ENCODE measurements at regions not wholly inside any gene's neighbourhood (a gene's known extent, or its start where the extent isn't known, plus 50 kb on each side); places are given as distances from the start of the nearest gene placed in this dataset.

DNA sequence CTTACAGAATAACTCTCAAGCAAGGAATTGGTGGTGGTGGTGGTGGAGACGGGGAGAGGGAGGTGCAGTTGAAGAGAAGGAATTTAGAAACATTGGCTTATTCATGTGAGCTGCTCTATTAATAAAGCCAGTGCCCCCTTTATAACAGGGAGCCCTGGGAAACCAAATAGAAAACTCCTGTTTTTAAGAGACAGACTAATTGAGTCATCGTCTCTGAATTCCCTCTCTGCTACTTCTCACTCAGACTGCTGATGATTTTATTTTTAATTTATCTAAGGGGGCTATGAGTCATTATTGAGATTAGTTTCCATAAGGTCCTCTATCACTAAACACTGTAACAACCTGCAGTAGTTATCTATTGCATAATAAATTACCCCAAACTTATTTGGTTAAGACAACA, 145.9 kb upstream of the GALNT15 start:
- no CpG with 5 or more reads among the region's 2 CpGs for WGBS (ENCODE audit: insufficient coverage)
- no peak overlapping the region for H3K4me3 ChIP-seq (ENCODE audit: low read depth, low read length)

GRCh38 chr3:16030342-16030741, 144.1 kb upstream of the GALNT15 start:
- H3K4me1 ChIP-seq (ENCODE audit: control insufficient read depth, insufficient read depth, low read length), result no peaks in the 10 kb centered on the region
- H3K4me3 ChIP-seq (ENCODE audit: low read depth, low read length), result no peak overlapping the region
- DNase-seq (ENCODE audit: low read depth in 4 of 6, low spot score in 6 of 6), result no peak
- no peaks in the 10 kb centered on the region for H3K27me3 ChIP-seq (ENCODE audit: control insufficient read depth, insufficient read depth, low read length)
- no peaks in the 10 kb centered on the region for H3K36me3 ChIP-seq (ENCODE audit: control insufficient read depth, insufficient read depth, low read length)
- WGBS (ENCODE audit: insufficient coverage), result 88% methylated on average over 2 of the region's 4 CpGs
- no peaks in the 10 kb centered on the region for H3K9me3 ChIP-seq (ENCODE audit: control insufficient read depth, insufficient read depth, low read length)
- H3K27ac ChIP-seq (ENCODE audit: low read depth, low read length), result no peak overlapping the region

More for the DNA sequence above, 145.9 kb upstream of the GALNT15 start:
- Histone ChIP-seq H3K27ac (ENCODE audit: low read depth, low read length) (no peak overlapping the region), H3K36me3 (ENCODE audit: control insufficient read depth, insufficient read depth, low read length) (no peaks in the 10 kb centered on the region), H3K4me1 (ENCODE audit: control insufficient read depth, insufficient read depth, low read length) (no peaks in the 10 kb centered on the region), H3K9me3 (ENCODE audit: control insufficient read depth, insufficient read depth, low read length) (no peaks in the 10 kb centered on the region), H3K27me3 (ENCODE audit: control insufficient read depth, insufficient read depth, low read length) (no peaks in the 10 kb centered on the region)
- peak in 1 of 6 donors; percentile 3 for DNase-seq (ENCODE audit: low read depth in 4 of 6, low spot score in 6 of 6)

DNA sequence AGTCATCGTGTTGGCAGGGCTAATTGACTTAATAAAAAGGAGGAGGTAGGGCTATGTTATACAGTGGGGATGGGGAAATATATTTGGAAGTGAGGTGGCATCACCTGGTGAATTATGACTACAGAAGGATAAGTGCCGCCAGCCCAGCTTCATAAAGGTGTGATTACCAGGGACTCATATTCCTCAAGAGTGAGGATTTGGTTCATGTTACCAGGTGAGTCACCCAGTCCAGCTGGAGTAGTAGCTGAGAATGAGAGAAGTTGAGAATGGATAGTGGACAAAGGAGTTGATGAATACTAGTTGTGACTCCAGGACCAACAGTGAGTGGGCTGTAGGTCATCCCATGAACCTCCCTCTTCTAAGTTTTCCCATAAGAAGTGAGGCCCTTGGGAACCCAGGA, 143.0 kb upstream of the GALNT15 start:
- no peaks in the 10 kb centered on the region for H3K4me1 ChIP-seq (ENCODE audit: control insufficient read depth, insufficient read depth, low read length)
- WGBS (ENCODE audit: insufficient coverage), result 100% methylated on average over 1 of the region's 2 CpGs
- no peaks in the 10 kb centered on the region for H3K36me3 ChIP-seq (ENCODE audit: control insufficient read depth, insufficient read depth, low read length)
- no peaks in the 10 kb centered on the region for H3K9me3 ChIP-seq (ENCODE audit: control insufficient read depth, insufficient read depth, low read length)
- DNase-seq (ENCODE audit: low read depth in 4 of 6, low spot score in 6 of 6), result no peak
- no peaks in the 10 kb centered on the region for H3K27me3 ChIP-seq (ENCODE audit: control insufficient read depth, insufficient read depth, low read length)
- no peak overlapping the region for H3K4me3 ChIP-seq (ENCODE audit: low read depth, low read length)
- H3K27ac ChIP-seq (ENCODE audit: low read depth, low read length), result no peak overlapping the region

- Histone ChIP-seq H3K4me1 (ENCODE audit: control insufficient read depth, insufficient read depth, low read length) (no peaks in the 10 kb centered on the region), H3K27ac (ENCODE audit: low read depth, low read length) (no peak overlapping the region), H3K4me3 (ENCODE audit: low read depth, low read length) (no peak overlapping the region), H3K9me3 (ENCODE audit: control insufficient read depth, insufficient read depth, low read length) (no peaks in the 10 kb centered on the region), H3K36me3 (ENCODE audit: control insufficient read depth, insufficient read depth, low read length) (no peaks in the 10 kb centered on the region), H3K27me3 (ENCODE audit: control insufficient read depth, insufficient read depth, low read length) (no peaks in the 10 kb centered on the region)
- DNase-seq (ENCODE audit: low read depth in 4 of 6, low spot score in 6 of 6), result no peak
- WGBS (ENCODE audit: insufficient coverage), result 100% methylated on average over 1 of the region's 3 CpGs
Observed at GRCh38 chr3:16033889-16034687, 140.4 kb upstream of the GALNT15 start.

GRCh38 chr3:16040991-16041390, 133.5 kb upstream of the GALNT15 start:
- 100% methylated on average over 1 of the region's 2 CpGs for WGBS (ENCODE audit: insufficient coverage)
- no peak overlapping the region for H3K27ac ChIP-seq (ENCODE audit: low read depth, low read length)

GRCh38 chr3:16048435-16049318, 125.8 kb upstream of the GALNT15 start:
- Histone ChIP-seq H3K27ac (ENCODE audit: low read depth, low read length) (no peak overlapping the region), H3K36me3 (ENCODE audit: control insufficient read depth, insufficient read depth, low read length) (no peaks in the 10 kb centered on the region), H3K27me3 (ENCODE audit: control insufficient read depth, insufficient read depth, low read length) (no peaks in the 10 kb centered on the region), H3K4me1 (ENCODE audit: control insufficient read depth, insufficient read depth, low read length) (no peaks in the 10 kb centered on the region), H3K9me3 (ENCODE audit: control insufficient read depth, insufficient read depth, low read length) (no peaks in the 10 kb centered on the region), H3K4me3 (ENCODE audit: low read depth, low read length) (no peak overlapping the region)
- DNase-seq (ENCODE audit: low read depth in 4 of 6, low spot score in 6 of 6), result peak in 3 of 6 donors; percentile 23 to 83 (median 69)
- 24% methylated on average over 3 of the region's 5 CpGs for WGBS (ENCODE audit: insufficient coverage)

More at GRCh38 chr3:16040991-16041390, 133.5 kb upstream of the GALNT15 start:
- H3K27me3 ChIP-seq (ENCODE audit: control insufficient read depth, insufficient read depth, low read length), result no peaks in the 10 kb centered on the region
- DNase-seq (ENCODE audit: low read depth in 4 of 6, low spot score in 6 of 6), result no peak
- H3K4me1 ChIP-seq (ENCODE audit: control insufficient read depth, insufficient read depth, low read length), result no peaks in the 10 kb centered on the region
- H3K36me3 ChIP-seq (ENCODE audit: control insufficient read depth, insufficient read depth, low read length), result no peaks in the 10 kb centered on the region
- no peak overlapping the region for H3K4me3 ChIP-seq (ENCODE audit: low read depth, low read length)
- H3K9me3 ChIP-seq (ENCODE audit: control insufficient read depth, insufficient read depth, low read length), result no peaks in the 10 kb centered on the region

DNA sequence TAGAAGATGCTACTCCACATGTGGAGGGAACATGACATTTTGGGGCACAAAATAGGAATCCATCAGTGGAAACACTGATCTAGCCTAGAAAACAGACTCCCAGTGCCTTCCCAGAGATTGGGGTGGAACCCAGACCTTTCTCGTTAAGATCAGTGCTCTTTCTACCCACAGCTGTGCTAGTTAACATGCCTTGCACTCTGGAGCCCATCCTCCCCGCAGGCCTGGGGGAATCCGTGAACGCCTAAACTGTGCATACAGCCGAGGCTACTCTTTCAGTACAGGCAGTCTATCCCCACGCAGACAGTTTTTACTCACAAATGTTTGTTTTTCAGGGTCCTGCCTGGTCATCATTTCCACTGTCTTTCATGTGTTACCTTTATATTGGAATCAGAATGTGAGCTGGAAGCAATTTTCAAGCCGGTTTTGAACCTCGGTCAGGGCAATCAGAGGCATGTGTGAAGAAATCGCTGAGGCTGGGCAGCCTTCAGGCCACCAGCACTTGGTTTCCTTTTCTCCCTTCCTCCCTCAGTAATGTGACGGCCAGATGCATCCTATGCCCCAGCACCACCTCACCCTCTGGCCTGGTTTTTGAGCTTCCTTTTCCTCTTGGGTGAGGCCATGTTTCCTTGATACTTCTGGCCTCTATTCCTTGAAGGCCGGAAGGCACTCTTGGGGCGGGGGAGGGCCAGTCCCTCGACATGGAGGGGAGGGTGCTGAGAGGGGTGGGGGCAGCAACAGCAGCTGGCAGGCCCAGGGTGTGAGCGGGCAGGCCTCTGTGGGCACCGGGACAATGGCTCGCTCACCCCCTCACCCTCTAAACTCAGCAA, 123.6 kb upstream of the GALNT15 start:
- H3K27me3 ChIP-seq (ENCODE audit: control insufficient read depth, insufficient read depth, low read length), result no peaks in the 10 kb centered on the region
- 78% methylated on average over 11 of the region's 16 CpGs for WGBS (ENCODE audit: insufficient coverage)
- no peaks in the 10 kb centered on the region for H3K4me1 ChIP-seq (ENCODE audit: control insufficient read depth, insufficient read depth, low read length)
- no peaks in the 10 kb centered on the region for H3K9me3 ChIP-seq (ENCODE audit: control insufficient read depth, insufficient read depth, low read length)
- H3K4me3 ChIP-seq (ENCODE audit: low read depth, low read length), result no peak overlapping the region
- no peaks in the 10 kb centered on the region for H3K36me3 ChIP-seq (ENCODE audit: control insufficient read depth, insufficient read depth, low read length)
- H3K27ac ChIP-seq (ENCODE audit: low read depth, low read length), result peak overlapping the region; percentile 16
- no peak for DNase-seq (ENCODE audit: low read depth in 4 of 6, low spot score in 6 of 6)

DNA sequence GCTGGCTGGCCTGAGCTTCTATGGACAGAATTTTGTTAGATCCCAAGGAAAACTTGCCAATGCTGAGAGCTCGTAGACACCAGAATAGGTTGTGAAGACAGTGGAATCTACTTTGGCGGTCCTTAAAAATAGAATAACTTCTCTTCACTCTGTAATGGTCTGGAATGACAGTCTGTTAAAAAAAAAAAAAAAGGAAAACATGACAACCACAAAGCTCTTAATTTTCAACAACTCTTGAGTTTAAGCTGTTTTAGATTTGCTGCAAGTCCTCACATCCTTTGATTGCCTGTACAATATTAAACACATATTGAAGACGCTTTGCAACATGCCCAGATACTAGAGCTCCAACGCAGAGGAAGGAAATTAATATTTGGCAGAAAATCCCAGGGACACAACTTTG, 122.8 kb upstream of the GALNT15 start:
- H3K27ac ChIP-seq (ENCODE audit: low read depth, low read length), result no peak overlapping the region
- WGBS (ENCODE audit: insufficient coverage), result no CpG with 5 or more reads among the region's 4 CpGs

DNA sequence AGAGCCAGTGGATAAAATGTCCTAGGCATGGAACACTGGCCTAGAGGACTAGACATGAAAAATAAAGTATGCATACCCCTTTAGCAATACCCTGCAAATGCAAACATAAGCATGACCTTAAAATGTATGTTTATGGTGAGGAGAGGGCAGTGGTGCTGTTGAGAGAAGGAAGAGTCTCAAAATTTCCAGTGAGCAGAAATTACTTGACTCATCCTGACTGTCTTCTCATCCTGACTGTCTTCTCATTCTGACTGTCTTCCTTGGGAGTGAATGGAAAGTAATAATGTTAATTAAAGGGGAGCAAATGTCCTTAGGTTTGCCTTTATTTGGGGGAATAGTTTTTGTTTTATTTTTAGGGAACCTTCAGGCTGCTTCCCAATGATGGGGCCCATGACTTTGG, 121.5 kb upstream of the GALNT15 start:
- no peak overlapping the region for H3K27ac ChIP-seq (ENCODE audit: low read depth, low read length)
- H3K9me3 ChIP-seq (ENCODE audit: control insufficient read depth, insufficient read depth, low read length), result no peaks in the 10 kb centered on the region
- H3K4me1 ChIP-seq (ENCODE audit: control insufficient read depth, insufficient read depth, low read length), result no peaks in the 10 kb centered on the region
- no peaks in the 10 kb centered on the region for H3K36me3 ChIP-seq (ENCODE audit: control insufficient read depth, insufficient read depth, low read length)
- no peak overlapping the region for H3K4me3 ChIP-seq (ENCODE audit: low read depth, low read length)
- H3K27me3 ChIP-seq (ENCODE audit: control insufficient read depth, insufficient read depth, low read length), result no peaks in the 10 kb centered on the region
- no peak for DNase-seq (ENCODE audit: low read depth in 4 of 6, low spot score in 6 of 6)

More for the DNA sequence above, 122.8 kb upstream of the GALNT15 start:
- no peak for DNase-seq (ENCODE audit: low read depth in 4 of 6, low spot score in 6 of 6)
- Histone ChIP-seq H3K4me1 (ENCODE audit: control insufficient read depth, insufficient read depth, low read length) (no peaks in the 10 kb centered on the region), H3K4me3 (ENCODE audit: low read depth, low read length) (no peak overlapping the region), H3K36me3 (ENCODE audit: control insufficient read depth, insufficient read depth, low read length) (no peaks in the 10 kb centered on the region), H3K9me3 (ENCODE audit: control insufficient read depth, insufficient read depth, low read length) (no peaks in the 10 kb centered on the region), H3K27me3 (ENCODE audit: control insufficient read depth, insufficient read depth, low read length) (no peaks in the 10 kb centered on the region)

Measured in spinal cord (tissue), 9 donors.